Transverse colon (tissue), 4 donors: ENCODE measurements at regions not wholly inside any gene's neighbourhood (a gene's known extent, or its start where the extent isn't known, plus 50 kb on each side); places are given as distances from the start of the nearest gene placed in this dataset.

Experiments used
- CTCF ChIP-seq, 5 experiments: fragments of 200-600 bp in 3 of 5; fragments of 450-650 bp in 2 of 5; sonication (generic) in 3 of 5; IDR thresholded peaks; 1 replicate in 2 of 5; 2 replicates in 3 of 5; pipeline ENCODE4 v1.5.1; 2016 to 2017; ENCODE audit warnings: antibody characterized with exemption in 5 of 5, inconsistent platforms in 3 of 5, mild to moderate bottlenecking in 2 of 5, moderate library complexity in 1 of 5
- EP300 ChIP-seq: sonication (generic); formaldehyde crosslinking; IDR thresholded peaks from one replicate; pipeline ENCODE4 v1.6.1; 2017; ENCODE audit warnings: antibody characterized with exemption, low read depth
- POLR2A ChIP-seq: fragments of 450-650 bp; IDR thresholded peaks from one replicate; pipeline ENCODE4 v1.6.1; 2016; ENCODE audit warnings: antibody characterized with exemption, mild to moderate bottlenecking, moderate library complexity
- POLR2AphosphoS5 ChIP-seq, 3 donors: sonication (generic); formaldehyde crosslinking; IDR thresholded peaks; one replicate each; pipeline ENCODE4 v1.6.1; 2016; ENCODE audit warnings: antibody characterized with exemption in 3 of 3

- TF ChIP-seq CTCF (IDR thresholded peaks at IDR 0.05) (no peak), POLR2AphosphoS5 (IDR thresholded peaks at IDR 0.05) (no peak), EP300 (no peak), POLR2A (no peak)
These were observed 69.2 kb upstream of the RFLNA start for GRCh38 chr12:124225730-124226129.
